ENCODE measurements at regions not wholly inside any gene's neighbourhood (a gene's known extent, or its start where the extent isn't known, plus 50 kb on each side); places are given as distances from the start of the nearest gene placed in this dataset.
"Not testable (repeated sequence)": the region's sequence is repeated elsewhere in the genome, so short reads cannot be mapped to it uniquely, and the experiment has no call there.

GRCh38 chr22:25426530-25427308 is 137.8 kb upstream of the GRK3 start:
- not testable (repeated sequence) for H4K5ac ChIP-seq (ENCODE audit: low read length); H3K18ac ChIP-seq (ENCODE audit: low read length); H3K9ac ChIP-seq (ENCODE audit: low read length); H3K36me3 ChIP-seq (ENCODE audit: control insufficient read depth, insufficient read depth, low read length); H3K4ac ChIP-seq (ENCODE audit: low read depth, low read length); H3K27me3 ChIP-seq (ENCODE audit: insufficient read depth, low read length, poor library complexity); H2BK5ac ChIP-seq (ENCODE audit: low read length); H3K4me1 ChIP-seq (ENCODE audit: control insufficient read depth, low read depth, low read length); H3K27ac ChIP-seq (ENCODE audit: low read depth, low read length); H2AK5ac ChIP-seq (ENCODE audit: low read length); H2BK15ac ChIP-seq (replicated peaks; ENCODE audit: low read depth); H2BK120ac ChIP-seq (ENCODE audit: low read depth, low read length); H4K8ac ChIP-seq (ENCODE audit: low read depth, low read length); H3K23ac ChIP-seq (ENCODE audit: low read length); H3K4me3 ChIP-seq (ENCODE audit: low read length); H3K56ac ChIP-seq (ENCODE audit: low read length); H3K79me2 ChIP-seq (ENCODE audit: control insufficient read depth, insufficient read depth, low read length); H3K79me1 ChIP-seq (ENCODE audit: low read length); DNase-seq; H3K4me2 ChIP-seq (ENCODE audit: low read length)
- WGBS (ENCODE audit: extremely low coverage, insufficient coverage, low lambda C conversion rate), result no CpG with 5 or more reads among the region's 10 CpGs

- not testable (repeated sequence) for H3K36me3 ChIP-seq (ENCODE audit: control insufficient read depth, insufficient read depth, low read length); H2BK5ac ChIP-seq (ENCODE audit: low read length); H3K27me3 ChIP-seq (ENCODE audit: insufficient read depth, low read length, poor library complexity); H3K79me1 ChIP-seq (ENCODE audit: low read length); H3K4me3 ChIP-seq (ENCODE audit: low read length); H4K8ac ChIP-seq (ENCODE audit: low read depth, low read length); H3K79me2 ChIP-seq (ENCODE audit: control insufficient read depth, insufficient read depth, low read length); H2BK15ac ChIP-seq (replicated peaks; ENCODE audit: low read depth); H3K9ac ChIP-seq (ENCODE audit: low read length); DNase-seq; H3K4me2 ChIP-seq (ENCODE audit: low read length); H2AK5ac ChIP-seq (ENCODE audit: low read length); H3K4me1 ChIP-seq (ENCODE audit: control insufficient read depth, low read depth, low read length); H3K27ac ChIP-seq (ENCODE audit: low read depth, low read length); H3K23ac ChIP-seq (ENCODE audit: low read length); H3K18ac ChIP-seq (ENCODE audit: low read length); H3K56ac ChIP-seq (ENCODE audit: low read length); H2BK120ac ChIP-seq (ENCODE audit: low read depth, low read length); H3K4ac ChIP-seq (ENCODE audit: low read depth, low read length); H4K5ac ChIP-seq (ENCODE audit: low read length)
- WGBS (ENCODE audit: extremely low coverage, insufficient coverage, low lambda C conversion rate), result no CpG with 5 or more reads among the region's 6 CpGs
Observed at GRCh38 chr22:25431637-25432342, 132.7 kb upstream of the GRK3 start.

GRCh38 chr22:25433381-25433970 is 131.0 kb upstream of the GRK3 start:
- WGBS (ENCODE audit: extremely low coverage, insufficient coverage, low lambda C conversion rate), result no CpG with 5 or more reads among the region's 8 CpGs
- H2BK120ac ChIP-seq (ENCODE audit: low read depth, low read length); H3K56ac ChIP-seq (ENCODE audit: low read length); H3K4ac ChIP-seq (ENCODE audit: low read depth, low read length); H3K4me1 ChIP-seq (ENCODE audit: control insufficient read depth, low read depth, low read length); H3K27me3 ChIP-seq (ENCODE audit: insufficient read depth, low read length, poor library complexity); H3K18ac ChIP-seq (ENCODE audit: low read length); H3K9ac ChIP-seq (ENCODE audit: low read length); H3K27ac ChIP-seq (ENCODE audit: low read depth, low read length); H3K79me1 ChIP-seq (ENCODE audit: low read length); H2BK15ac ChIP-seq (replicated peaks; ENCODE audit: low read depth); H2AK5ac ChIP-seq (ENCODE audit: low read length); H3K79me2 ChIP-seq (ENCODE audit: control insufficient read depth, insufficient read depth, low read length); H4K5ac ChIP-seq (ENCODE audit: low read length); H3K23ac ChIP-seq (ENCODE audit: low read length); DNase-seq; H2BK5ac ChIP-seq (ENCODE audit: low read length); H3K36me3 ChIP-seq (ENCODE audit: control insufficient read depth, insufficient read depth, low read length); H3K4me2 ChIP-seq (ENCODE audit: low read length); H3K4me3 ChIP-seq (ENCODE audit: low read length); H4K8ac ChIP-seq (ENCODE audit: low read depth, low read length): not testable (repeated sequence)

- H3K9ac ChIP-seq (ENCODE audit: low read length), result peak overlapping the region; percentile 24
- no peak overlapping the region for H2AK5ac ChIP-seq (ENCODE audit: low read length)
- no peak overlapping the region for H3K18ac ChIP-seq (ENCODE audit: low read length)
- no peaks in the 10 kb centered on the region for H3K79me2 ChIP-seq (ENCODE audit: control insufficient read depth, insufficient read depth, low read length)
- no peak overlapping the region for H4K8ac ChIP-seq (ENCODE audit: low read depth, low read length)
- no peak overlapping the region for H3K27ac ChIP-seq (ENCODE audit: low read depth, low read length)
- peak overlapping the region; percentile 58 for H3K56ac ChIP-seq (ENCODE audit: low read length)
- H3K36me3 ChIP-seq (ENCODE audit: control insufficient read depth, insufficient read depth, low read length), result no peaks in the 10 kb centered on the region
- peak; percentile 55 for DNase-seq
- no peak overlapping the region for H4K5ac ChIP-seq (ENCODE audit: low read length)
- no peak overlapping the region for H3K23ac ChIP-seq (ENCODE audit: low read length)
- no peak overlapping the region for H3K4me2 ChIP-seq (ENCODE audit: low read length)
- no peaks in the 10 kb centered on the region for H3K4me1 ChIP-seq (ENCODE audit: control insufficient read depth, low read depth, low read length)
- H3K4me3 ChIP-seq (ENCODE audit: low read length), result no peak overlapping the region
- no peak overlapping the region for H3K4ac ChIP-seq (ENCODE audit: low read depth, low read length)
- H2BK120ac ChIP-seq (ENCODE audit: low read depth, low read length), result no peak overlapping the region
- no CpG with 5 or more reads among the region's 8 CpGs for WGBS (ENCODE audit: extremely low coverage, insufficient coverage, low lambda C conversion rate)
- H2BK15ac ChIP-seq (replicated peaks; ENCODE audit: low read depth), result no peak overlapping the region
- H2BK5ac ChIP-seq (ENCODE audit: low read length), result no peak overlapping the region
- no peaks in the 10 kb centered on the region for H3K79me1 ChIP-seq (ENCODE audit: low read length)
- H3K27me3 ChIP-seq (ENCODE audit: insufficient read depth, low read length, poor library complexity), result no peaks in the 10 kb centered on the region
Observed at GRCh38 chr22:25437414-25438160, 126.9 kb upstream of the GRK3 start.

GRCh38 chr22:25447067-25447685 is 117.3 kb upstream of the GRK3 start:
- H3K56ac ChIP-seq (ENCODE audit: low read length), result peak overlapping the region; percentile 17
- H4K5ac ChIP-seq (ENCODE audit: low read length), result no peak overlapping the region
- no peak overlapping the region for H3K9ac ChIP-seq (ENCODE audit: low read length)
- no peaks in the 10 kb centered on the region for H3K27me3 ChIP-seq (ENCODE audit: insufficient read depth, low read length, poor library complexity)
- no peak overlapping the region for H2BK120ac ChIP-seq (ENCODE audit: low read depth, low read length)
- no peak overlapping the region for H3K4me2 ChIP-seq (ENCODE audit: low read length)
- no peak overlapping the region for H3K18ac ChIP-seq (ENCODE audit: low read length)
- no peak overlapping the region for H3K23ac ChIP-seq (ENCODE audit: low read length)
- H3K27ac ChIP-seq (ENCODE audit: low read depth, low read length), result no peak overlapping the region
- H3K4me1 ChIP-seq (ENCODE audit: control insufficient read depth, low read depth, low read length), result no peaks in the 10 kb centered on the region
- DNase-seq, result no peak
- H3K4ac ChIP-seq (ENCODE audit: low read depth, low read length), result no peak overlapping the region
- peaks cover 38% of the 10 kb centered on the region for H3K79me2 ChIP-seq (ENCODE audit: control insufficient read depth, insufficient read depth, low read length)
- no peak overlapping the region for H2BK5ac ChIP-seq (ENCODE audit: low read length)
- peaks cover 4% of the 10 kb centered on the region for H3K79me1 ChIP-seq (ENCODE audit: low read length)
- no peaks in the 10 kb centered on the region for H3K36me3 ChIP-seq (ENCODE audit: control insufficient read depth, insufficient read depth, low read length)
- H3K4me3 ChIP-seq (ENCODE audit: low read length), result no peak overlapping the region
- no peak overlapping the region for H2AK5ac ChIP-seq (ENCODE audit: low read length)
- no CpG with 5 or more reads among the region's 4 CpGs for WGBS (ENCODE audit: extremely low coverage, insufficient coverage, low lambda C conversion rate)
- no peak overlapping the region for H2BK15ac ChIP-seq (replicated peaks; ENCODE audit: low read depth)
- H4K8ac ChIP-seq (ENCODE audit: low read depth, low read length), result no peak overlapping the region
